SK-N-SH (cell line): ENCODE measurements at regions not wholly inside any gene's neighbourhood (a gene's known extent, or its start where the extent isn't known, plus 50 kb on each side); places are given as distances from the start of the nearest gene placed in this dataset.

Experiments
- CTCF ChIA-PET: fragments of 300-600, 350-600 bp; formaldehyde crosslinking; extraction: SDS; loops from one replicate; lab custom pipeline; 2021; lab: Yijun Ruan, JAX
- POLR2A ChIA-PET: fragments of 350-600 bp; sonication (Branson Sonifier 250); formaldehyde crosslinking; extraction: SDS; loops from one replicate; lab custom pipeline; 2020; ENCODE audit warnings: antibody characterized with exemption, inconsistent platforms; lab: Yijun Ruan, JAX
- DNase-seq: peaks from one replicate; pipeline ENCODE4 v3.0.0; 2012
- H2AFZ ChIP-seq: fragments of 200-600 bp; sonication (generic); 2 replicates; pipeline ENCODE4 v1.8.1; 2016; ENCODE audit warnings: antibody characterized with exemption, mild to moderate bottlenecking, low read depth
- H3F3A ChIP-seq: fragments of 200-600 bp; sonication (generic); replicated peaks from 2 replicates; pipeline ENCODE3; 2016; ENCODE audit warnings: antibody characterized with exemption, mild to moderate bottlenecking; ENCODE audit not compliant: insufficient read depth
- H3K27ac ChIP-seq, 2 experiments: fragments of 200-500 bp in 1 of 2; fragments of 200-600 bp in 1 of 2; sonication (Bioruptor generic) in 1 of 2; sonication (generic), shearing (Covaris generic) in 1 of 2; 2 replicates each; pipeline versions ENCODE4 v1.5.1 to v1.6.1; 2014 to 2016; ENCODE audit warnings: low read depth in 2 of 2, inconsistent platforms in 1 of 2, low read length in 1 of 2, mild to moderate bottlenecking in 1 of 2, mixed read lengths in 1 of 2
- H3K27me3 ChIP-seq: fragments of 200-600 bp; sonication (generic), shearing (Covaris generic); 2 replicates; pipeline ENCODE4 v1.6.1; 2016; ENCODE audit warnings: mixed run types; ENCODE audit not compliant: insufficient read depth
- H3K36me3 ChIP-seq, 2 experiments: fragments of 200-500 bp in 1 of 2; fragments of 200-600 bp in 1 of 2; sonication (Bioruptor generic) in 1 of 2; sonication (generic) in 1 of 2; replicated peaks in 1 of 2; 2 replicates each; pipeline versions ENCODE3 to v1.5.1; 2014 to 2016; ENCODE audit warnings: low read length in 1 of 2, mild to moderate bottlenecking in 1 of 2; ENCODE audit not compliant: insufficient read depth in 2 of 2, control insufficient read depth in 1 of 2
- H3K4me1 ChIP-seq, 2 experiments: fragments of 200-500 bp in 1 of 2; fragments of 200-600 bp in 1 of 2; sonication (Bioruptor generic) in 1 of 2; sonication (generic), shearing (Covaris generic) in 1 of 2; 2 replicates each; pipeline versions ENCODE4 v1.5.1 to v1.6.1; 2014 to 2016; ENCODE audit warnings: low read depth in 1 of 2, low read length in 1 of 2, mixed run types in 1 of 2; ENCODE audit not compliant: insufficient read depth in 2 of 2, control insufficient read depth in 1 of 2
- H3K4me2 ChIP-seq: fragments of 200-600 bp; sonication (generic), shearing (Covaris generic); 2 replicates; pipeline ENCODE4 v1.6.1; 2017; ENCODE audit warnings: mixed run types
- H3K4me3 ChIP-seq, 2 experiments: fragments of 200-500 bp in 1 of 2; fragments of 200-600 bp in 1 of 2; sonication (Bioruptor generic) in 1 of 2; sonication (generic), shearing (Covaris generic) in 1 of 2; 2 replicates each; pipeline versions ENCODE4 v1.5.1 to v1.8.1; 2014 to 2016; ENCODE audit warnings: low read depth in 2 of 2, inconsistent platforms in 1 of 2, low read length in 1 of 2, mild to moderate bottlenecking in 1 of 2, mixed read lengths in 1 of 2, moderate library complexity in 1 of 2
- H3K79me2 ChIP-seq: fragments of 200-600 bp; sonication (generic); 2 replicates; pipeline ENCODE4 v1.8.1; 2017; ENCODE audit warnings: mild to moderate bottlenecking; ENCODE audit not compliant: insufficient read depth
- H3K9ac ChIP-seq: fragments of 200-600 bp; sonication (generic); 2 replicates; pipeline ENCODE4 v1.6.1; 2017; ENCODE audit warnings: mixed run types
- H3K9me2 ChIP-seq: fragments of 200-600 bp; sonication (generic); 2 replicates; pipeline ENCODE4 v1.6.1; 2017; ENCODE audit warnings: mixed run types
- H3K9me3 ChIP-seq: fragments of 200-600 bp; sonication (generic); 2 replicates; pipeline ENCODE4 v1.6.1; 2017; ENCODE audit warnings: mixed run types, mild to moderate bottlenecking, moderate library complexity
- H4K20me1 ChIP-seq: fragments of 200-600 bp; sonication (generic); 2 replicates; pipeline ENCODE4 v1.6.1; 2017; ENCODE audit warnings: mild to moderate bottlenecking, mixed run types; ENCODE audit not compliant: insufficient read depth
- ELF1 ChIP-seq: IDR thresholded peaks from 2 replicates; pipeline ENCODE4 v1.4.0; 2012
- EZH2phosphoT487 ChIP-seq: fragments of 200-600 bp; sonication (generic); IDR thresholded peaks from 2 replicates; pipeline ENCODE4 v1.6.1; 2017; ENCODE audit warnings: low read depth, mixed run types, mild to moderate bottlenecking, antibody characterized with exemption, moderate library complexity, borderline replicate concordance
- FOSL2 ChIP-seq: IDR thresholded peaks from 2 replicates; pipeline ENCODE4 v1.4.0; 2012; ENCODE audit warnings: low read depth, mild to moderate bottlenecking, moderate library complexity, borderline replicate concordance
- FOXJ3 ChIP-seq: sonication (generic); formaldehyde crosslinking; IDR thresholded peaks from 2 replicates; pipeline ENCODE4 v1.5.1; 2020; ENCODE audit warnings: mild to moderate bottlenecking, missing genetic modification reagents
- FOXM1 ChIP-seq: IDR thresholded peaks from 2 replicates; pipeline ENCODE4 v1.4.0; 2012; ENCODE audit warnings: low read depth, mild to moderate bottlenecking
- GABPA ChIP-seq: IDR thresholded peaks from 2 replicates; pipeline ENCODE4 v1.4.0; 2012; ENCODE audit warnings: low read depth, mild to moderate bottlenecking
- GATA2 ChIP-seq: sonication (generic); formaldehyde crosslinking; IDR thresholded peaks from 2 replicates; pipeline ENCODE4 v1.5.0; 2020; ENCODE audit warnings: mild to moderate bottlenecking, missing genetic modification reagents
- JUND ChIP-seq: IDR thresholded peaks from 2 replicates; pipeline ENCODE4 v1.4.0; 2012
- MEF2A ChIP-seq: IDR thresholded peaks from 2 replicates; pipeline ENCODE4 v1.4.0; 2012; ENCODE audit warnings: low read depth, borderline replicate concordance
- MXI1 ChIP-seq: IDR thresholded peaks from 2 replicates; pipeline ENCODE4 v1.6.1; 2012; ENCODE audit warnings: mild to moderate bottlenecking, low read depth, low read length, improper control_type of control experiment
- NFIC ChIP-seq: IDR thresholded peaks from 2 replicates; pipeline ENCODE4 v1.4.0; 2012; ENCODE audit warnings: borderline replicate concordance
- NRF1 ChIP-seq: IDR thresholded peaks from 2 replicates; pipeline ENCODE4 v1.6.1; 2012; ENCODE audit warnings: low read depth, mild to moderate bottlenecking, low read length
- RFX5 ChIP-seq: IDR thresholded peaks from 2 replicates; pipeline ENCODE4 v1.6.1; 2012; ENCODE audit warnings: mild to moderate bottlenecking, improper control_type of control experiment, low read length
- RXRA ChIP-seq: IDR thresholded peaks from 2 replicates; pipeline ENCODE4 v1.4.0; 2012; ENCODE audit warnings: low read depth, mild to moderate bottlenecking, borderline replicate concordance
- SIN3A ChIP-seq: IDR thresholded peaks from 2 replicates; pipeline ENCODE4 v1.6.1; 2012; ENCODE audit warnings: low read depth, mild to moderate bottlenecking, low read length, moderate library complexity, borderline replicate concordance
- SMC3 ChIP-seq: IDR thresholded peaks from 2 replicates; pipeline ENCODE4 v1.6.1; 2012; ENCODE audit warnings: low read depth, low read length, improper control_type of control experiment
- TCF12 ChIP-seq: IDR thresholded peaks from 2 replicates; pipeline ENCODE4 v1.4.0; 2012
- TEAD4 ChIP-seq: IDR thresholded peaks from 2 replicates; pipeline ENCODE4 v1.4.0; 2012; ENCODE audit warnings: mild to moderate bottlenecking, borderline replicate concordance; ENCODE audit not compliant: insufficient read depth
- WGBS: methylation state at CpG from one replicate; pipeline ENCODE4 v1.1.6; 2017; ENCODE audit warnings: low lambda C conversion rate; 5-methylcytosine and 5-hydroxymethylcytosine counted together
- TF ChIP-seq, protein P1 (sequence below): fragments of 150-350 bp; IDR thresholded peaks from 2 replicates; pipeline ENCODE4 v1.6.1; 2017; ENCODE audit warnings: antibody characterized with exemption, low read length, low read depth, borderline replicate concordance
- TF ChIP-seq, protein P2 (sequence below): IDR thresholded peaks from 2 replicates; pipeline ENCODE4 v1.4.0; 2012; ENCODE audit warnings: low read depth, borderline replicate concordance
- TF ChIP-seq, protein P3 (sequence below): IDR thresholded peaks from 2 replicates; pipeline ENCODE4; 2012

DNA sequence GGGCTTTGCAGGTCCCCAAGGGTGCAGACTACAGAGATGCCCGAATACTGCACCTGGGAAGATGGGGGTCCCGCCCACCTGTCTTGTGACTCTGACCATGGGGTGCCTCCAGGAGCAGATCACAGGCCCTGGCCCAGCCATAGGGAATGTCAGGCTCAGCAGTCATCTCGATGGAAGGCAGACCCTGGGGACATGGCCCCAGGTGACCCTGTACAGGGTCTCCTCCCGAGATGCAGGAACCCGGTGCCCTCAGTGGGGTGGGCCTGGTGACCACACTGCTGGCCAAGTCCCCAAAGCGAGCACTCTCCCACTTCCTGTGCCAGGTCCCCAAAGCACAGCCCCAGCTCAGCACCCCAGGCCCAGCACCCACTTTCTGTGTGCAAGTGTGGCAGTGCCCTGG is 903.7 kb upstream of the USP15 start:
- Histone ChIP-seq H3K9me3 (no peaks in the 10 kb centered on the region), H3K27me3 (no peaks in the 10 kb centered on the region), H3K27ac (no peak overlapping the region), H3K4me3 (no peak overlapping the region), H3K9me2 (no peaks in the 10 kb centered on the region; the same call in 1 of the 2 replicates), H3K4me2 (no peak overlapping the region), H2AFZ (no peak overlapping the region), H3K4me1 (no peaks in the 10 kb centered on the region), H3F3A (no peaks in the 10 kb centered on the region), H3K36me3 (no peaks in the 10 kb centered on the region)
- ChIA-PET POLR2A (no interaction called here), CTCF (no interaction called here)
- no peak for DNase-seq
- no CpG with 5 or more reads among the region's 6 CpGs for WGBS
- no peak for TF ChIP-seq TEAD4
- TF ChIP-seq, protein P1, sequence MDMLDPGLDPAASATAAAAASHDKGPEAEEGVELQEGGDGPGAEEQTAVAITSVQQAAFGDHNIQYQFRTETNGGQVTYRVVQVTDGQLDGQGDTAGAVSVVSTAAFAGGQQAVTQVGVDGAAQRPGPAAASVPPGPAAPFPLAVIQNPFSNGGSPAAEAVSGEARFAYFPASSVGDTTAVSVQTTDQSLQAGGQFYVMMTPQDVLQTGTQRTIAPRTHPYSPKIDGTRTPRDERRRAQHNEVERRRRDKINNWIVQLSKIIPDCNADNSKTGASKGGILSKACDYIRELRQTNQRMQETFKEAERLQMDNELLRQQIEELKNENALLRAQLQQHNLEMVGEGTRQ, result no peak
- no peak for TF ChIP-seq SIN3A
- TF ChIP-seq, protein P2, sequence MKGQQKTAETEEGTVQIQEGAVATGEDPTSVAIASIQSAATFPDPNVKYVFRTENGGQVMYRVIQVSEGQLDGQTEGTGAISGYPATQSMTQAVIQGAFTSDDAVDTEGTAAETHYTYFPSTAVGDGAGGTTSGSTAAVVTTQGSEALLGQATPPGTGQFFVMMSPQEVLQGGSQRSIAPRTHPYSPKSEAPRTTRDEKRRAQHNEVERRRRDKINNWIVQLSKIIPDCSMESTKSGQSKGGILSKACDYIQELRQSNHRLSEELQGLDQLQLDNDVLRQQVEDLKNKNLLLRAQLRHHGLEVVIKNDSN, result no peak
- TF ChIP-seq ELF1, result no peak
- no peak for TF ChIP-seq RFX5
- no peak for TF ChIP-seq NFIC
- TF ChIP-seq, all 33 proteins: peak for 0
- H3K79me2 ChIP-seq, result no peaks in the 10 kb centered on the region
- H4K20me1 ChIP-seq, result no peaks in the 10 kb centered on the region
- H3K9ac ChIP-seq, result no peak overlapping the region

DNA sequence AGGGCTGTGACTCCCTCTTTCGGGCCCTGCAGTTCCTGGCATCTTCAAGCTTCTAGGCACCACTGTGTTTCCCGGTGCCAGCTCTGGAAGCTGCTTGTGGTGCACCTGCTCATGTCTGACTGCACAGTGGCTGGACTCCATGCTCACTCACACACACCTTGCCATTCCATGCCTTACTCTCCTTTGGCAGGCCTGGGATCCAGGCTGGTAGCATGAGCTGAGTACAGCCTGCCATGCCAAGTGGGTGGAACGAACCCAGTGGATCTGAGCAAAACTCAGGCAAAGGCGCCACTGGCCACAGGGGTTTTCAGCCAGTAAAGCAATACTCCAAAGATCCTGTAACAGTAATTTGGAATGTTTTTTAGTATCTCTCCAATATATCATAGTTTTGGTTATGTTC is 902.7 kb upstream of the USP15 start:
- Histone ChIP-seq H3K4me3 (no peak overlapping the region), H3K9me3 (no peaks in the 10 kb centered on the region), H3K79me2 (no peaks in the 10 kb centered on the region), H3K4me2 (no peak overlapping the region), H3K27me3 (no peaks in the 10 kb centered on the region), H3K27ac (no peak overlapping the region), H3K36me3 (no peaks in the 10 kb centered on the region), H3F3A (no peaks in the 10 kb centered on the region), H3K9ac (no peak overlapping the region), H4K20me1 (no peaks in the 10 kb centered on the region), H3K9me2 (no peaks in the 10 kb centered on the region; the same call in 1 of the 2 replicates), H2AFZ (no peak overlapping the region), H3K4me1 (no peaks in the 10 kb centered on the region)
- no peak for DNase-seq
- 6% methylated on average over 4 of the region's 4 CpGs for WGBS
- CTCF ChIA-PET, result no interaction called here
- POLR2A ChIA-PET, result no interaction called here
- TF ChIP-seq FOXM1, result no peak
- TF ChIP-seq MEF2A, result no peak
- TF ChIP-seq FOSL2, result no peak
- TF ChIP-seq, protein P2, result no peak
- no peak for TF ChIP-seq TCF12
- TF ChIP-seq ELF1, result no peak
- no peak for TF ChIP-seq EZH2phosphoT487
- TF ChIP-seq, protein P1, result no peak
- TF ChIP-seq NRF1, result no peak
- no peak for TF ChIP-seq MXI1
- TF ChIP-seq FOXJ3 (CRISPR knock-in tag), result no peak
- no peak for TF ChIP-seq SIN3A
- no peak for TF ChIP-seq RXRA
- no peak for TF ChIP-seq GATA2 (CRISPR knock-in tag)
- TF ChIP-seq JUND, result no peak
- no peak for TF ChIP-seq TEAD4
- TF ChIP-seq, protein P3, sequence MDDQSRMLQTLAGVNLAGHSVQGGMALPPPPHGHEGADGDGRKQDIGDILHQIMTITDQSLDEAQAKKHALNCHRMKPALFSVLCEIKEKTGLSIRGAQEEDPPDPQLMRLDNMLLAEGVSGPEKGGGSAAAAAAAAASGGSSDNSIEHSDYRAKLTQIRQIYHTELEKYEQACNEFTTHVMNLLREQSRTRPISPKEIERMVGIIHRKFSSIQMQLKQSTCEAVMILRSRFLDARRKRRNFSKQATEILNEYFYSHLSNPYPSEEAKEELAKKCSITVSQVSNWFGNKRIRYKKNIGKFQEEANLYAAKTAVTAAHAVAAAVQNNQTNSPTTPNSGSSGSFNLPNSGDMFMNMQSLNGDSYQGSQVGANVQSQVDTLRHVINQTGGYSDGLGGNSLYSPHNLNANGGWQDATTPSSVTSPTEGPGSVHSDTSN, result no peak
- TF ChIP-seq SMC3, result no peak
- TF ChIP-seq GABPA, result no peak
